GM23248 (cell line): ENCODE measurements at regions not wholly inside any gene's neighbourhood (a gene's known extent, or its start where the extent isn't known, plus 50 kb on each side); places are given as distances from the start of the nearest gene placed in this dataset.

Experiments used
- EZH2 ChIP-seq: fragments of 200-600 bp; sonication (generic); IDR thresholded peaks from 2 replicates; pipeline ENCODE4 v1.6.1; 2018; ENCODE audit warnings: antibody characterized with exemption, mild to moderate bottlenecking; ENCODE audit not compliant: insufficient read depth, poor library complexity, severe bottlenecking
- EZH2phosphoT487 ChIP-seq: fragments of 200-600 bp; sonication (generic); IDR thresholded peaks from 2 replicates; pipeline ENCODE4 v1.6.1; 2018; ENCODE audit warnings: antibody characterized with exemption, moderate library complexity, mild to moderate bottlenecking, low read depth; ENCODE audit not compliant: insufficient read depth

- TF ChIP-seq EZH2 (no peak), EZH2phosphoT487 (no peak)
These were observed 98.3 kb downstream of the KLF12 start for GRCh38 chr13:74035896-74036295.
